Activated CD4-positive, alpha-beta T cell treated with anti-CD3 and anti-CD28 coated beads, Interleukin-10, Interleukin-2, amounts not matched to agents 100 ng/mL and 50 ng/mL, durations not matched to agents 16 hours and 8 hours (primary cell): ENCODE measurements at regions not wholly inside any gene's neighbourhood (a gene's known extent, or its start where the extent isn't known, plus 50 kb on each side); places are given as distances from the start of the nearest gene placed in this dataset.
"Not testable (repeated sequence)": the region's sequence is repeated elsewhere in the genome, so short reads cannot be mapped to it uniquely, and the experiment has no call there.

Source experiments
- DNase-seq: peaks from one replicate; pipeline ENCODE4 v3.0.0-alpha.2; 2020

- DNase-seq, result no peak
Measured at GRCh38 chr1:187563191-187563590, 734.4 kb downstream of the PLA2G4A start.

- DNase-seq, result no peak
Measured at GRCh38 chr1:187566354-187566753, 737.6 kb downstream of the PLA2G4A start.

DNA sequence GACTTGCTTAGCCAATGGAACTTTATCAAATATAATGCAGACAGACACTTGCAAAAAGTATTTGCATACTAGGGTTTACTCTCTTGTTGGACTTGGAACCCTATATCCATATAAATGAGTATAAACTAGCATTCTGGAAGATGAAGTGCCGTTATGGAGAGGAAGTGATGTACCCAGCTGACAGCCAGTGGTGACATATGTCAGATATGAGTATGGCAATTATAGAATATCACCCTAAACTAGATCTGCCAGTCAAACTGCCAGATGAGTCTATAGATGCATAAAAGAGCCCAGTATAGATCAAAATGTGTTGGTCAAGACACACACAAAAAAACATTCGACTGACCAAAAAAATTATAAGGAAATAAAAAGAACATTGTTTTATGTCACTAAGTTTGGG lies 739.3 kb downstream of the PLA2G4A start:
- no peak for DNase-seq

- DNase-seq, result no peak
Measured at GRCh38 chr1:187570166-187570565, 741.4 kb downstream of the PLA2G4A start.

- DNase-seq, result no peak
Measured at GRCh38 chr1:187577610-187578009, 748.9 kb downstream of the PLA2G4A start.

DNA sequence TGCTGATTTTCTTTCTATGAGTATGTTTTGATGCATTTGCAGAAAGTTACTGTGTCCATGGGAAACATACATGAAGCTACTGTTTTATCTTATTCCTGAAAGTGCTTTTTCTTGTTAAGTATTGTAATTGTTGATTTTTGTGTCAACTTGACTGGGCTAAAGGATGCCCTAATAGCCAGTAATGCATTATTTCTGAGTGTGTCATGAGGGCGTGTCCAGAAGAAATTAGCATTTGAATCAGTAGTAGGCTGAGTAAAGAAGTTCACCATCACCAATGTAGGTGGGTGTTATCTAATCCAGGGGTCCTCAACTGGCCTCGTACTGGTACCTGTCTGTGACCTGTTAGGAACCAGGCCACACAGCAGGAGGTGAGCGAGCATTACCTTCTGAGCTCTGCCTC lies 760.2 kb downstream of the PLA2G4A start:
- no peak for DNase-seq

GRCh38 chr1:187605736-187606135 lies 777.0 kb downstream of the PLA2G4A start:
- DNase-seq, result no peak

- not testable (repeated sequence) for DNase-seq
Measured at GRCh38 chr1:187615853-187616735, 787.3 kb downstream of the PLA2G4A start.

DNA sequence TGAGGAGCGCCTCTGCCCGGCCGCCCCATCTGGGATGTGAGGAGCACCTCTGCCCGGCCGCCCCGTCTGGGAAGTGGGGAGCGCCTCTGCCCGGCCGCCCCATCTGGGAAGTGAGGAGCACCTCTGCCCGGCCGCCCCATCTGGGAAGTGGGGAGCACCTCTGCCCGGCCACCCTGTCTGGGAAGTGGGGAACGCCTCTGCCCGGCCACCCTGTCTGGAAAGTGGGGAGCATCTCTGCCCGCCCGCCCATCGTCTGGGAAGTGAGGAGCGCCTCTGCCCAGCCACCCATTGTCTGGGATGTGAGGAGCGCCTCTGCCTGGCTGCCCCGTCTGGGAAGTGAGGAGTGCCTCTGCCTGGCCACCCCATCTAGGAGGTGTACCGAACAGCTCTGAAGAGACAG lies 788.1 kb downstream of the PLA2G4A start:
- DNase-seq, result not testable (repeated sequence)

GRCh38 chr1:187617776-187618175 lies 789.0 kb downstream of the PLA2G4A start:
- DNase-seq, result no peak

DNA sequence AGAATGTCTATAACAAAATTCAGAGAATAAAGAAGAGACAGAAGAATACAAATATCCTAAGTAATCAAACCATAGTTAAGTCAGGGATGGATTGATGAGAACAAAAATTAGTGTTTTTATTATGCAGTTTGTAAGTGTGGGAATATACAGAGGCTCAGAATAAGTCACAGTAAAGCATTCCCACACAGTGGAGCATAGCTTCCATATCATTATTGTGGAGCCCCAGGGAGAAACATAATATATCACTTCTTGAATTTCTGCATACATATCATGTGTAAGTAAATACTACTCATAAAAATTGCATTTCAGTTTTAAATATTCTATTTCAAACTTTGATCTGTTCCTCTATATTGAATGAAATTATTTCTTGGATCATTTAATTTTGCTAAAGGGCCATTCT lies 790.4 kb downstream of the PLA2G4A start:
- no peak for DNase-seq

- DNase-seq, result no peak
Measured at GRCh38 chr1:187621951-187622350, 793.2 kb downstream of the PLA2G4A start.

- no peak for DNase-seq
Measured at GRCh38 chr1:187622545-187622944, 793.8 kb downstream of the PLA2G4A start.

- no peak for DNase-seq
Measured at GRCh38 chr1:187624812-187625545, 796.2 kb downstream of the PLA2G4A start.

DNA sequence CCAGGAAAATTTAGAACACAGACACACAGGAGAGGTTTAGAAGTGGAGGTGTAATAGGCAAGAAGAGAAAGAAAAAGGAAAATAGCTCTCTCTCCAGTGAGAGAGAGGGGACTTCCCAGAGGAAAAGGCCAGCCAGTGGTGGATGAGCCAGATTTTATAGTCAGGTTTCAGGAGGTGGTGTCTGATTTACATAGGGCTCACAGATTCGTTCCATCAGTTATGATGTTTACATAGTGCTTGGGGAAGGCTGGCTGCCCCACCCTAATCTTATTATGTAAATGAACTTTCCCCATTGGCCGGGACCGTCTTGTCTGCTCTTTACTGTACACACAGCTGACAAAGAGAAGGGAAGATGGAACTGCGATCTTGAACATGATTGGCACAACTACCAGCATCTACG lies 797.3 kb downstream of the PLA2G4A start:
- no peak for DNase-seq

- no peak for DNase-seq
Measured at GRCh38 chr1:187627516-187627915, 798.8 kb downstream of the PLA2G4A start.

DNA sequence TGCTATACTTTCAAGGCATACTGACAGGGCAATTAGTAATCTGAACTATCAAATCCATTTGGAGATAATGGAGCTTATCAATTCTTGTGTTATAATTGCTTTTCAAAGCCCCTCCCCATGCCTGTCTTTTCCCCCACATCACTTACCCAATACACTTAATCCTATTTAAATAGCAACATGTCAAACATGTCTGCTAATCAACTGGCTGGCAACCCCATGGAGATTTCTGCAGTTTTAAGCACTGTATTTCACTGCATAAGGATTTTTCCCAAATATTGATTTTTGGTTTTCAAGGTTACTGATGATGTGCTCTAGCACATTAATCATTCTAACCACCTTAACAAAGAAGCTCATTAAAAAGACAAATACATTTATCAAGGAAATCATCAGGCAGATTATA lies 800.3 kb downstream of the PLA2G4A start:
- no peak for DNase-seq

- no peak for DNase-seq
Measured at GRCh38 chr1:187630653-187631380, 802.1 kb downstream of the PLA2G4A start.

DNA sequence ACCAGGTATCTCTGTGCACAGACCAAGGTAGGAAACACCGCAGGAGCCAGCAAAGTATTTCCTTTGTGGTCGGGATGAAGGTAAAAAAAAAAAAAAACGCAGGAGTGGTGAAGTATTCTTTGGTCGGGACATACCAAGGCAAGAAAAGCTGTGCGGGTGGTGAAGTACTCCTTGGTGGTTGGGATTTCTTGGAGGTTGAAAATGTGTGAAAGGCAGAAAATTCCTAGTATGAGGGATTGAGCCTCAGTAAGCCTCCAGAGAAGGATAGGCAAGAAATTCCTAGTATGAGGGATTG lies 802.6 kb downstream of the PLA2G4A start:
- no peak for DNase-seq

- DNase-seq, result no peak
Measured at GRCh38 chr1:187631984-187632383, 803.2 kb downstream of the PLA2G4A start.

DNA sequence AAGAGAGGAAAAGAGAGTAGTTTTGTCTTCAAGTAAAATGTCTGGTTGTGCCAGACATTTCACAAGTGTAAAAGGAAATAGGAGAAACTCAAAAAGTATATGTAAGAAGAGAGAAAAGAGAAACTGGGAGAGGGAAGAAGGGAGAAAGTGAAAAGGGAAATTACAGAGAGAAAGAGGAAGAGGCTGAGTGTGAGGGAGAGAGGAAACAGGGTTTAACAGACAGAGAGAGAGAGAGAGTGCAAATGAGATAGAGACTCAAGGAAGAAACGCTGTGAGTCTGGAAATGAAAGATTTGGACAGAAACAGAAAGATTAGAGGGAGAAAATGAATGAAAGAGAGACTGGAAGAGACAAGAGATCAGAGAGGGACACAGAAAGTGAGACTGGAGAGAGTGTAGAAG lies 806.2 kb downstream of the PLA2G4A start:
- no peak for DNase-seq

GRCh38 chr1:187638733-187639434 lies 810.1 kb downstream of the PLA2G4A start:
- DNase-seq, result no peak

GRCh38 chr1:187641015-187641414 lies 812.3 kb downstream of the PLA2G4A start:
- no peak for DNase-seq
